ENCODE measurements at regions not wholly inside any gene's neighbourhood (a gene's known extent, or its start where the extent isn't known, plus 50 kb on each side); places are given as distances from the start of the nearest gene placed in this dataset.

DNA sequence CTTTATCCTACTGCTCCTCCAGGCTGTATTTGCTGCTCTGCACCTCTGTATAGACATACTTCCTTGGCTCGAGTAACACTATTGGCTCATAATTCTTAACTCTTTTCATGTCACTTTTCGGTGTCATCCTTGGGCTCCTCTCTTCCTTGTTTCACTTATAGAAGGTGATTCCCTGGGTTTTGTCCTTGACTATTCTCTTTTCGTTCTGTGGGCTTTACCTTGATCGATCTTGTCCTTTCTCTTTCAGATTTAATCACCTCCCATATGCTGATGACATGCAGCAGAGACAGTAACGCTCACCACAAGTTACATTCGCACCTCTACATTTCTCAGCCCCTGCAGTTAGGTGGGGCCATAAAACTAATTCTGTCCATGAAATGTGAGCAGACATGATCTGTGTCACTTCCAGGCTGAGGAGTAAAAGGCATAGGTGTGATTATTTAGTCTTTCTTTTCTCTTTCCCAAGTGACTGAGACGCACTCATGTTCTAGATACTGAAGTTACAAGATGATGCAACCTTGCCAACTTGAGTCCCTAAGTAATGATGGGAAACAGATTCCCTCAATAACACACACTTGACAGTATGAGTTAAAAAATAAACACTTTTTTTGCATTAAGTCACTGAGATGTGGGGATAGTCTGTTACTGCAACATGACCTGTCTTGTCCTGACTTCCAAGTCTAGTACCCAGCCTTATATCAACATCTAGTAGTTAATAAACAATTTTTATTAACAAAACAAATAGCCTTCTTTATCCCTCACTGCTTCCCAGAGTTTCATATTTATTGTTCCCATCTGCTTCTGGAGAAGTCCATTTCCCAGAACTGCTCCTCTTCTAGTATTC is 49.9 kb upstream of the HAO2 start:
- Histone ChIP-seq H3K4me1 (no peaks in the 10 kb centered on the region), H3K27ac (no peak overlapping the region), H3K4me3 (no peak overlapping the region), H3K27me3 (no peaks in the 10 kb centered on the region), H3K36me3 (no peaks in the 10 kb centered on the region), H3K9me3 (no peaks in the 10 kb centered on the region)
- no peak for DNase-seq
- in situ Hi-C loops (cut with MboI; ENCODE audit: low sequenced_read_pairs in 4 of 4) (no loop called here), intact Hi-C loops (cut with DNase I; ENCODE audit: low total_unique reads) (no loop called here)
- ATAC-seq: no peak
- no peak for TF ChIP-seq POLR2A (IDR thresholded peaks at IDR 0.05)
- TF ChIP-seq, protein P1, sequence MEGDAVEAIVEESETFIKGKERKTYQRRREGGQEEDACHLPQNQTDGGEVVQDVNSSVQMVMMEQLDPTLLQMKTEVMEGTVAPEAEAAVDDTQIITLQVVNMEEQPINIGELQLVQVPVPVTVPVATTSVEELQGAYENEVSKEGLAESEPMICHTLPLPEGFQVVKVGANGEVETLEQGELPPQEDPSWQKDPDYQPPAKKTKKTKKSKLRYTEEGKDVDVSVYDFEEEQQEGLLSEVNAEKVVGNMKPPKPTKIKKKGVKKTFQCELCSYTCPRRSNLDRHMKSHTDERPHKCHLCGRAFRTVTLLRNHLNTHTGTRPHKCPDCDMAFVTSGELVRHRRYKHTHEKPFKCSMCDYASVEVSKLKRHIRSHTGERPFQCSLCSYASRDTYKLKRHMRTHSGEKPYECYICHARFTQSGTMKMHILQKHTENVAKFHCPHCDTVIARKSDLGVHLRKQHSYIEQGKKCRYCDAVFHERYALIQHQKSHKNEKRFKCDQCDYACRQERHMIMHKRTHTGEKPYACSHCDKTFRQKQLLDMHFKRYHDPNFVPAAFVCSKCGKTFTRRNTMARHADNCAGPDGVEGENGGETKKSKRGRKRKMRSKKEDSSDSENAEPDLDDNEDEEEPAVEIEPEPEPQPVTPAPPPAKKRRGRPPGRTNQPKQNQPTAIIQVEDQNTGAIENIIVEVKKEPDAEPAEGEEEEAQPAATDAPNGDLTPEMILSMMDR (IDR thresholded peaks at IDR 0.05 in 4 of 5, conservative IDR thresholded peaks at IDR 0.05 in 1 of 5): no peak

All from gastrocnemius medialis (tissue), 4 donors.